Activated CD4-positive, alpha-beta memory T cell treated with anti-CD3 and anti-CD28 coated beads for 36 hours (primary cell): ENCODE measurements at regions not wholly inside any gene's neighbourhood (a gene's known extent, or its start where the extent isn't known, plus 50 kb on each side); places are given as distances from the start of the nearest gene placed in this dataset.

Source experiments
- CTCF ChIA-PET: fragments of 350-600 bp; sonication (Branson Sonifier 250); formaldehyde crosslinking; loops from one replicate; lab custom pipeline; 2021; ENCODE audit warnings: antibody characterized with exemption, inconsistent platforms; lab: Charles Lee
- POLR2A ChIA-PET: fragments of 350-600 bp; sonication (Branson Sonifier 250); formaldehyde crosslinking; loops from one replicate; lab custom pipeline; 2021; ENCODE audit warnings: antibody characterized with exemption; lab: Charles Lee
- DNase-seq: peaks from one replicate; pipeline ENCODE4 v3.0.0-alpha.2; 2020
- H3K27ac Mint-ChIP-seq: one replicate; pipeline ENCODE4 v1.8.0; 2021; ENCODE audit warnings: mixed read lengths
- H3K27me3 Mint-ChIP-seq: one replicate; pipeline ENCODE4 v1.8.0; 2021; ENCODE audit warnings: mixed read lengths
- H3K36me3 Mint-ChIP-seq: one replicate; pipeline ENCODE4 v1.8.0; 2021; ENCODE audit warnings: mixed read lengths
- H3K4me1 Mint-ChIP-seq: one replicate; pipeline ENCODE4 v1.8.0; 2021; ENCODE audit warnings: low read depth, mixed read lengths
- H3K4me3 Mint-ChIP-seq: one replicate; pipeline ENCODE4 v1.8.0; 2021; ENCODE audit warnings: mild to moderate bottlenecking, mixed read lengths
- H3K9me3 Mint-ChIP-seq: one replicate; pipeline ENCODE4 v1.8.0; 2021; ENCODE audit warnings: mixed read lengths
- intact Hi-C: fragments of 100-400 bp; cut with micrococcal nuclease; formaldehyde crosslinking; loops from one replicate; pipeline ENCODE4 v1.15.1; 2023

DNA sequence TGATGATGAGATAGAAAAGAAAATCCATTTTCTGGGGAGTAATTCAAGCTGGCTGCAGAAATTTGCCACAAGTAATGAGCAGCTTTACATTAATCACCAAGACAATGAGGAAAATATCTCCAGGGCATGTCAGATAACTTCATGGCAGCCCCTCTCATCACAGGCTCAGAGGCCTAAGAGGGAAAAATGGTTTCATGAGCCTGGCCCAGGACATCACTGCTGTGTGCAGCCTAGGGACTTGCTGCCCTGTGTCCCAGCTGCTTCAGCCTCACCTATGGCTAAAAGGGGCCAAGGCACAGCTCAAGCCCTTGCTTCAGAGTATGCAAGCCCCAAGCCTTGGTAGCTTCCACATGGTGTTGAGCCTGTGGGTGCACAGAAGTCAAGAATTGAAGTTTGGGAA lies 161.7 kb downstream of the OPA1 start:
- DNase-seq: no peak
- H3K4me1 Mint-ChIP-seq: no peaks in the 10 kb centered on the region

DNA sequence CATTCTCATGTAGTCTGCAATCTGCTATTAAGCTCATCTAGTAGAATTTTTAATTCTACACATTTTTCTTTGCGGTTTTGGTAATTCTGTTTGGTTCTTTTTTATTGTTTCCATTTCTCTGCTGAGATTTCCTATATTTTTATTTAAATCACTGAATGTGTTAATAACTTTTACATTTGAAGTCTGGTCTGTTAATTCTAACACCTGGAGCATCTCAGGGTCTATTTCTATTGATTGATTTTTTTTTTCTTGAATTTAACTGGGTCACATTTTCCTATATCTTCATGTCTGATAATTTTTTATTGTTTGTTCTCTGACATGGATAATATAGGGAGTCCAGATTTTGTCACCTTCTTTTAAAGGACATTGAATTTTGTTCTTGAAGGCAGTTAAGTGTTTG lies 163.5 kb downstream of the OPA1 start:
- Mint-ChIP-seq H3K27ac (no peak overlapping the region), H3K4me1 (no peaks in the 10 kb centered on the region), H3K36me3 (peaks cover 7% of the 10 kb centered on the region), H3K9me3 (peaks cover 23% of the 10 kb centered on the region), H3K27me3 (peaks cover 28% of the 10 kb centered on the region), H3K4me3 (no peak overlapping the region)
- no peak for DNase-seq
- ChIA-PET POLR2A (no interaction called here), CTCF (interaction anchor here (0.5 kb wide), 1 partner anchor 559 kb away, joined by 3 read pairs; no protein-coding TSS in a partner anchor)
- intact Hi-C loops: no loop called here

More for the DNA sequence above, 161.7 kb downstream of the OPA1 start:
- peaks cover 7% of the 10 kb centered on the region for H3K36me3 Mint-ChIP-seq
- H3K27ac Mint-ChIP-seq: no peak overlapping the region
- H3K4me3 Mint-ChIP-seq: no peak overlapping the region
- ChIA-PET POLR2A (no interaction called here), CTCF (no interaction called here)
- H3K27me3 Mint-ChIP-seq: peaks cover 26% of the 10 kb centered on the region
- H3K9me3 Mint-ChIP-seq: peaks cover 23% of the 10 kb centered on the region
- intact Hi-C loops: no loop called here

DNA sequence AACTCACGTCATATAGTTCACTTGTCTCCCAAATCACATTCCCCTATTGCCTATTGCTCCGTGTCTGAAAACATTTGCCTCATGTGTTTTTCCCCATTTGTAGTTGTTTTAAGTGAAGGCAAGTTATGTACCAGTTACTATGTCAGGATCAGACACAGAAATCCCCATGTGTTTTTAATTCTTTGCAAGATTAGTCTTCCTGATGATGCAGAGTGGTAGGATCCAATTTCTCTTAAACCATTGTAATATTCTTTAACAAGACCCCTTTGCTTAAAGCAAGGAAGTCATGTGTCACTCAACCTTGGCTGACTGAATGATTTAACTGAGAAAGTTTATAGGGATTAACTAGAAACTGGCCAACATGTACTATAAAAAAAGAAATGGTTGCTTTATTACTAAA lies 164.4 kb downstream of the OPA1 start:
- no peak overlapping the region for H3K4me3 Mint-ChIP-seq
- H3K36me3 Mint-ChIP-seq: peaks cover 7% of the 10 kb centered on the region
- ChIA-PET POLR2A (no interaction called here), CTCF (no interaction called here)
- no peak overlapping the region for H3K27ac Mint-ChIP-seq
- H3K27me3 Mint-ChIP-seq: peaks cover 26% of the 10 kb centered on the region
- no peak for DNase-seq
- peaks cover 23% of the 10 kb centered on the region for H3K9me3 Mint-ChIP-seq
- intact Hi-C loops: no loop called here
- H3K4me1 Mint-ChIP-seq: no peaks in the 10 kb centered on the region

DNA sequence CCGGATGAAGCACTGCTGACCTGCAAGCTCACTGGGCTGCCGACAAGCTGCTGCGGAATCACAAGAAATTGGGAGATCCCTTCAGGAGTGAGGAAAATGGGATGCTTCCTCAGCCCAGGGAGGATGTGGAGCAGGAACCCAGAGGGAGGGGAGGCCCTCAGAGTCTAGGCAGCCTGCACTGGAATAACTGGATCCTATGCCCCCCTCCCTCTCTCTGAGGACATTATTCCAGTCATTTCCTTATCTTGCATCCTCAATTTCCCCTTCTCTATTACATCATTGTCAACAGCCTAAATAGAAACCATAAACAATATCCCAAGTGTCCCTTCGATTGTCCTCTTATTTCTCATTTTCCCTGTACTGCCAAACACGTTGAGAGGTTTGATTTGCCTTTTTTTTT lies 169.0 kb downstream of the OPA1 start:
- ChIA-PET CTCF (no interaction called here), POLR2A (no interaction called here)
- intact Hi-C loops: no loop called here
- Mint-ChIP-seq H3K4me1 (no peaks in the 10 kb centered on the region), H3K27me3 (peaks cover 14% of the 10 kb centered on the region), H3K36me3 (peaks cover 6% of the 10 kb centered on the region), H3K9me3 (peaks cover 10% of the 10 kb centered on the region), H3K4me3 (no peak overlapping the region), H3K27ac (no peak overlapping the region)
- no peak for DNase-seq

DNA sequence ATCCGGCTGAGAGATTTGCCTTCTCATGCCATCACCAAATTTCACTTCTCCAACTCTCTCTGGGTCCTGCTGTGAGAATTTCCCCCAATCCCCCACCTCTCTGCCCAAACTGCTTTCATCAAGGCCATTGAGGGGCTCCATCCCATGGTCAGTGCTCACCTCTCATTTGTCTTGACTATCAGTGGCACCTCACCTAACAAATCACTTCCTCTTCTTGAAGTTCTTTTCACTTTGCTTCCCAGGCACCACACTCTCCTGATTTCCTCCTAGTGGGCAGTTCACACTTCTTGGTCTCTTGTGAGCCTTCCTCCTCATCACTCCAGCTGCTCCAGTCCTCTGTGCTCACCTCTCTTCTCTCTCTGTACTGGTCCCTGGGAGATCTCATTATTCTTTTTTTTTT lies 169.6 kb downstream of the OPA1 start:
- DNase-seq: no peak
- no peaks in the 10 kb centered on the region for H3K4me1 Mint-ChIP-seq
- no peak overlapping the region for H3K4me3 Mint-ChIP-seq
- intact Hi-C loops: no loop called here
- POLR2A ChIA-PET: no interaction called here
- CTCF ChIA-PET: no interaction called here
- no peak overlapping the region for H3K27ac Mint-ChIP-seq
- peaks cover 8% of the 10 kb centered on the region for H3K27me3 Mint-ChIP-seq
- H3K36me3 Mint-ChIP-seq: no peaks in the 10 kb centered on the region
- H3K9me3 Mint-ChIP-seq: peaks cover 3% of the 10 kb centered on the region

DNA sequence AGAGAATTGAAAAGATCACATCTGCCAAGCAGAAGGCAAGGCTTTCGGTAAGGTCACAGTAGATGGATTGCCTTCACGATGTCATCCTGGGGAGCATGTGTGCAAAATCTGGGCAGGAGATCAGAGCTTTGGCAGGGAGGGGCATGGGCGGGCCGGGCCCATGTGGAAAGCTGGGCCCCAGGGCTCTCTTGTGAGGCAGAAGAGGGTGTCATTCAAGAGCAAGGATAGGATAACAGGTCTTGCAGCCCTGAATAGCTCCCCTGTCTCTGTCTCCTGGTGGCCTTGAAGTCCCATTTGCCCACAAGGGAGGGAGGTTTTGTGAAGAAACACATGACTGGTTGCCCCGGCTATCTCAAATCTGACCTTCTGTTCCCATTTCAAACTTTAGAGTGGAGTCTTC lies 172.0 kb downstream of the OPA1 start:
- DNase-seq: no peak
- CTCF ChIA-PET: no interaction called here
- Mint-ChIP-seq H3K27ac (no peak overlapping the region), H3K9me3 (no peaks in the 10 kb centered on the region), H3K27me3 (peaks cover 5% of the 10 kb centered on the region), H3K36me3 (no peaks in the 10 kb centered on the region), H3K4me1 (no peaks in the 10 kb centered on the region), H3K4me3 (no peak overlapping the region)
- intact Hi-C loops: no loop called here
- POLR2A ChIA-PET: no interaction called here

DNA sequence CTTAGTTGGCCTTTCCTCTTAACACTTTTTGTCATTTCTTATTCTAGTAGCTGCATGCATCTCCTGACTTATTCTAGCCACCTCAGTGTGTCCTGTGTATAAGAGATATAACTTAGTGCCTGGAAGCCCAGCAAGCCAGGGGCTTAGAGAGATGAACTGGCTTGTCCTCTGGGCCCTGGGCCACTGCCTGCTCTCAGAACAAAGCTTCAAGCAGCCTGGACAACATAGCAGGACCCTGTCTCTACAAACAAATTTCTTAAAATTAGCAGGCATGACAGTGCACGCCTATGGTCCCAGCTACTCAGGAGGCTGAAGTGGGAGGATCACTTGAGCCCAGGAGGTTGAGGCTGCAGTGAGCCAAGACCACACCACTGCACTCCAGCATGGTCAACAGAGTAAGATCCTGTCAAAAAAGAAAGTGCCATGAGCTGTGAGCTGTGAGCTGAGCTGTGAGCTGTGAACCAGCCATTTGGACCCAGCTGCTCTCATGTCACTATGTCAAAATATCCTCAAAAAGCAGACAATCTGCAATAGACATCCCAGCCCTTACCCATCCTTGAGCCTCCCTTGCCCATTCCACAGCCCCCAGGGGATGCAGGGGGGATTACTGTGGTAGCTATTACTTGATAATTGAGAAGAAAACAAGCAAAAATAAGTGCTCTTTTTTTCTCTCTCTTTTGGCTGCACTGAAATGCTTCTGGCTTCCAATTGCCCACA lies 174.5 kb downstream of the OPA1 start:
- H3K4me3 Mint-ChIP-seq: no peak overlapping the region
- H3K27ac Mint-ChIP-seq: no peak overlapping the region
- H3K36me3 Mint-ChIP-seq: no peaks in the 10 kb centered on the region
- H3K4me1 Mint-ChIP-seq: no peaks in the 10 kb centered on the region
- H3K27me3 Mint-ChIP-seq: peaks cover 3% of the 10 kb centered on the region
- POLR2A ChIA-PET: no interaction called here
- CTCF ChIA-PET: interaction anchor here (0.7 to 1.3 kb wide), 3 partner anchors 13 to 548 kb away, joined by 3 read pairs; no protein-coding TSS in a partner anchor
- intact Hi-C loops: no loop called here
- H3K9me3 Mint-ChIP-seq: no peaks in the 10 kb centered on the region
- DNase-seq: no peak

DNA sequence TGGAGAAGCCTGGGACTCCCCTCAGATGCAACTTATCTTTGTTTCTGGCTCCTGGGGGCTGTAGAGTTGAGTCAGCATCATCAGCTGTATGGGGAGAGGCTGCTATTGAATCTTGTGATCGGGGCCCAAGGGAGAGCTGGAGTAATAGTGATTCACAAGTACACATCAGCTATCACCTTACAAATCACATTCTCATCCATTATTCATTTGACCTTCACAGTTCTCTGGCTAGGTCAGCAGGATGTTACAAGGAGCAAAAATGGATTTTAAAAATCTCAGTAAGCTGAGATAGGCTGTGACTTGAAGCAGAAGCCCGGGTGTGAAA lies 175.0 kb downstream of the OPA1 start:
- no peaks in the 10 kb centered on the region for H3K4me1 Mint-ChIP-seq
- intact Hi-C loops: no loop called here

DNA sequence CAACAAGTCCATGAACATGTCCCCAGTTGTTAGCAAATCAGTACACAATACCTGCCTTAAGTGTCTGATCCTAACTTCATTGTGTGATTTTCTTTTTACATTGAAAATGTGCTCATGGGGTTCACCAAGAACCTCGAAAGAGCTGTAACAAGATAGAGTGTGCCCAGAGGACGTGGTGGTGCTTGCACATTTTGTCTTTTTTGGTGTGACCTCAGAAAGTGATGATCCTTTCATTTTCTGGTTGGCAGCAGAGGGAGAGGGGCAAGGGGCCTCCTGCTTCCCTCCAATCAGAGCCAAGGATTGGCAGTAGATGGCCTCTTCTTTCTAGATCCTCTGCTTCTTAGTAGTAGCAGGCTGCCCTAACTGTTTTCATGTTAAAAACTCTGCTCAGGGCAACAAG lies 176.4 kb downstream of the OPA1 start:
- H3K27ac Mint-ChIP-seq: no peak overlapping the region
- H3K36me3 Mint-ChIP-seq: no peaks in the 10 kb centered on the region
- H3K9me3 Mint-ChIP-seq: no peaks in the 10 kb centered on the region
- H3K4me1 Mint-ChIP-seq: no peaks in the 10 kb centered on the region
- no peak overlapping the region for H3K4me3 Mint-ChIP-seq
- DNase-seq: no peak
- intact Hi-C loops: no loop called here
- H3K27me3 Mint-ChIP-seq: no peaks in the 10 kb centered on the region
- ChIA-PET CTCF (no interaction called here), POLR2A (no interaction called here)

More for the DNA sequence above, 175.0 kb downstream of the OPA1 start:
- no peaks in the 10 kb centered on the region for H3K27me3 Mint-ChIP-seq
- H3K36me3 Mint-ChIP-seq: no peaks in the 10 kb centered on the region
- no peak overlapping the region for H3K27ac Mint-ChIP-seq
- no peaks in the 10 kb centered on the region for H3K9me3 Mint-ChIP-seq
- ChIA-PET POLR2A (no interaction called here), CTCF (interaction anchor here (0.7 kb wide), 1 partner anchor 16 kb away, joined by 3 read pairs; no protein-coding TSS in a partner anchor)
- no peak overlapping the region for H3K4me3 Mint-ChIP-seq
- no peak for DNase-seq

DNA sequence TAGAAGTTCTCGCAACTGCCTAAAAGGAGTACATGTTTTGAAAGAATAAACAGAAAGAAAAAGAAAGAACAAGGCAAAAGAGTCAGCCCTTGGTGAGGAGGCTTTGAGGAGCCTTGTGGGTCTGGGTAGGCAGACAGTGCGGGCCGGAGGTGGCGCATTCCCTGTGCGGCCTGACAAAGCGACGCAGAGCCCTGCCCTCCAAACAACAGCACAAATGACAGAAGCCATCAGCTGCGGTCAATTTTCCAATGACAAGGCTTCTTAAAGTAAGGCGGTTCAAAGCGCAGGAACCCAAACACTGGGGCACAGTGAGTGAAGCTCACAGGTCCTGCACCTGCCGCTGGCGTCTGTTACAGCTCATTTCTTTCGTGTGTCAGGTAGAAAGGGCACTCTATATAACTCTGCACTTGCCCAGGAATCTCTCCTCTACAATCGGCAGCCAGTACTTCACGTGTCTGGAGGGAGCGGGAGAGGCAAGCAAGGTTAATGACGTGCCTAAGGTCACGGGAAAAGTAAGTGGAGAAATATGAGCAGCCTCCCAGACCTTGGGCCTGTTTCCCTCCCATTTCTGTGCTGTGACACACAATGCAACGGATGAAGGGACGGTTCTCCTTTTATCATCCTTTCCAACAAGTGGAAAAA lies 178.1 kb downstream of the OPA1 start:
- intact Hi-C loops: no loop called here
- H3K4me1 Mint-ChIP-seq: no peaks in the 10 kb centered on the region
- DNase-seq: no peak
- ChIA-PET CTCF (no interaction called here), POLR2A (no interaction called here)
- H3K27ac Mint-ChIP-seq: no peak overlapping the region
- no peaks in the 10 kb centered on the region for H3K9me3 Mint-ChIP-seq
- peaks cover 5% of the 10 kb centered on the region for H3K27me3 Mint-ChIP-seq
- H3K4me3 Mint-ChIP-seq: no peak overlapping the region
- no peaks in the 10 kb centered on the region for H3K36me3 Mint-ChIP-seq

DNA sequence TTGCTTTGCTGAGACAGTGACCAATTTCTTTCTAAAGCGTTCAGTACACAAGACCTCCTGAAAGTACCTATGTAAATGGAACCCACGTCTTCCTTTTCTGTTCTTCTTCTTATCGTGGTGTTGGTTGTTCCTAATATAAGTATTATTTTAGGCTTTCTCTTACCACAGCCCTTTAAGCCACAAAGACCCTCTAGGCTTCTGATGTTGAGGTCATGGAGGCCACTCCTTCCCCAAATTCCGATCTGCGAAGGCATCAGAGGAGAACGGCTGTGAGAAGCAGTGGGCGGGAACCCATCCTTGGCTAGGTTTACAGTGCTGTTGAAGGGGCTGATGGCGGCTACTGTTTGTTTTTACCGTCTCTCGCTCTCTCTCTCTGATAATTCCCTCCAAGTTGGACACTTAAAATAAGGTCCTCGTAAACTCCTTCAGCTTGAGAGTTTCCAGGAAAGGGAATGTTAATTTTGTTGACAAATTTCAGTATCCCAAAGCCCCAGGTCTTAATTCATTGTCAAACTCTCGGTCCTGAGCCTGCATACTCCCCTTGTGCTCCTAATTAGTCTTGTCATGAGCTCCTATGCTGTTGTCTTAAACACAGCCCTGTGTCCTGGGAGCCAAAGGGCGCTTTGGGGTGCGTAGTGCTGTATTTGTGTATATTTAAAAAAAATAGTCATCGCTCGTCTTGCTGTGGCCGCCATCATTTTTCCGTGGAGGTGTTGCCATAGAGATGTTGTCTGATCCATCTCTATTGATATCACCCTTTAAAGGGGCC lies 178.8 kb downstream of the OPA1 start:
- Mint-ChIP-seq H3K27me3 (peaks cover 7% of the 10 kb centered on the region), H3K9me3 (no peaks in the 10 kb centered on the region), H3K4me1 (peaks cover 6% of the 10 kb centered on the region), H3K36me3 (no peaks in the 10 kb centered on the region), H3K4me3 (no peak overlapping the region), H3K27ac (no peak overlapping the region)
- ChIA-PET POLR2A (no interaction called here), CTCF (no interaction called here)
- no peak for DNase-seq
- intact Hi-C loops: no loop called here

DNA sequence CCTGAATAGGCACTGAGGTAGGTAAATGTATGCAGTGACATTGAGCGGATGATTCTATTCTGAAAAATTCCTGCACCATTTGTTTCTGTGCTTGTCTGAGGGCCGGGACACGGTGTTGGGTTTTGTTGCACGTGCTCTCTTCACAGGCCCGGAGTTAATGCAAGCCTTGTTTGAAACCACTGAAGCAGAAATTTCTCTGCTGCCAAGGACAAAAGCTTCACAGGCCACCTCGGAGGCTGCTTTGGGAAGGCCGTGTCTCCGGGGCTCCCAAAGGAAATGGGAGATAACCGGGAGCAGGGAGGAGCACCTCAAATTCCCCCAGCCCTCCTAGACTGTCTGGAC lies 179.4 kb downstream of the OPA1 start:
- intact Hi-C loops: no loop called here
- no peak overlapping the region for H3K4me3 Mint-ChIP-seq
- H3K36me3 Mint-ChIP-seq: no peaks in the 10 kb centered on the region
- H3K4me1 Mint-ChIP-seq: peaks cover 7% of the 10 kb centered on the region
- DNase-seq: no peak
- no peak overlapping the region for H3K27ac Mint-ChIP-seq
- H3K27me3 Mint-ChIP-seq: peaks cover 7% of the 10 kb centered on the region
- H3K9me3 Mint-ChIP-seq: no peaks in the 10 kb centered on the region
- CTCF ChIA-PET: no interaction called here
- POLR2A ChIA-PET: no interaction called here
